ENCODE measurements at regions not wholly inside any gene's neighbourhood (a gene's known extent, or its start where the extent isn't known, plus 50 kb on each side); places are given as distances from the start of the nearest gene placed in this dataset.

DNA sequence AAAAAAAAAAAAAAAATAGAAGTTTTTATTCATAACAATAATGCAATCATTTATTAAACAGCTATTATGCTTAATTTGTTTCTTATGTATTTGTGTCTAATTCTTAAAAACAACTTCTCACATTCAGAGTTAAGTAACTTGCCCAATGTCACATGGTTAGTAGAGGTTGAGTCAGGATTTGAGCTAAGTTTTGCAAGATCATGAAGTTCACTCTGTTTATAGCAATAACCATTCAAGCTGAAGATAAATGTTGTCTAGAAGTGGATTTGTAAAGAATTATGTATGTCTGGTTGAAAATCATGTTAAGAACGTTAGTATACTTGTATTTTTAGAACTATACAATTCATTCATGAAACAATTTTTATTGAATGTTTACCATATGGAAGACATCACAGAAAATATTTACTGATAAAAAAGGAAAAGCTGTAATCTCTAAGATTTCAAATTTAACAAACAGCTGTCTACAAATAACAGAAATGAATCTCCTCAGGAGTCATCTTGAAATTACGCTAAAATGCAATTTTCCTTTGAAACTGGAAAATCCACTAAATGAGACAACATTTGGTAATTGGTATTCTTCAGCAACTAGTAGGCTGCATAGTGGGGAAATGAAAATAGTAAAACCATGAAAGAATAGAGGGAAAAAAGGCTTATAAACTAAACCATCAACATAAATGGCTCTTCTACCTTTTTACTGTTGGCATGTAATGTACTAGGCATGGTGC, 70.5 kb upstream of the AHR start (continued):
- TF ChIP-seq EGR1 (IDR thresholded peaks at IDR 0.05; ENCODE audit: low read depth), result no peak
- no peak for TF ChIP-seq JUND (IDR thresholded peaks at IDR 0.05)
- no peak for TF ChIP-seq ZFX (IDR thresholded peaks at IDR 0.05)
- TF ChIP-seq EZH2phosphoT487 (IDR thresholded peaks at IDR 0.05; ENCODE audit: borderline replicate concordance), result no peak

DNA sequence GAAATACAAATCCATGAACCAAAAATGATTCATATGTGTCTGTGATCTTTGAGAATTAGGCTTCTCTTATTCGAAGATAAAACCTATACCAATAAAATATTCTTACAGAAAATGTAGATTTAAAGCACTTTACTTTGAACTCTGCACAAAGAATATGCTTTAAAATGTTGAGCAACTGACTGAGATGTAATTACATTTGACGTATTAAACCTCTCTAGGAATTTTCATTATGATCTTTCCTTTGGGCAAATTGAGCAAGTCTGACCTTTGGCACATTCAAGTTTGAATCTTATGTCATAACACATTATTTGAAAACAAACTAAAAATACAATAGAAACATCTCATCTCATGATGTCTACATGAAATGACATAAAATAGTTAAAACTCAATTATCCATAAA, 69.2 kb upstream of the AHR start:
- H3K9me2 ChIP-seq (ENCODE audit: insufficient read depth), result no peaks in the 10 kb centered on the region
- no peaks in the 10 kb centered on the region for H4K20me1 ChIP-seq (ENCODE audit: insufficient read depth)
- H3K9ac ChIP-seq (ENCODE audit: low read length), result no peak overlapping the region
- H3K9me3 ChIP-seq (ENCODE audit: control insufficient read depth in 1 of 2, insufficient read depth in 1 of 2, low read depth in 1 of 2, low read length in 2 of 2), result no peaks in the 10 kb centered on the region
- TF ChIP-seq SP1 (IDR thresholded peaks at IDR 0.05; ENCODE audit: low read depth), result no peak
- TF ChIP-seq RAD21 (IDR thresholded peaks at IDR 0.05; ENCODE audit: low read depth), result no peak
- TF ChIP-seq POLR2AphosphoS5 (IDR thresholded peaks at IDR 0.05; ENCODE audit: low read depth, low read length), result no peak
- no peak for TF ChIP-seq TCF7L2 (IDR thresholded peaks at IDR 0.05; ENCODE audit: borderline replicate concordance, extremely low read depth, insufficient read depth, insufficient read length)
- TF ChIP-seq, protein P1, sequence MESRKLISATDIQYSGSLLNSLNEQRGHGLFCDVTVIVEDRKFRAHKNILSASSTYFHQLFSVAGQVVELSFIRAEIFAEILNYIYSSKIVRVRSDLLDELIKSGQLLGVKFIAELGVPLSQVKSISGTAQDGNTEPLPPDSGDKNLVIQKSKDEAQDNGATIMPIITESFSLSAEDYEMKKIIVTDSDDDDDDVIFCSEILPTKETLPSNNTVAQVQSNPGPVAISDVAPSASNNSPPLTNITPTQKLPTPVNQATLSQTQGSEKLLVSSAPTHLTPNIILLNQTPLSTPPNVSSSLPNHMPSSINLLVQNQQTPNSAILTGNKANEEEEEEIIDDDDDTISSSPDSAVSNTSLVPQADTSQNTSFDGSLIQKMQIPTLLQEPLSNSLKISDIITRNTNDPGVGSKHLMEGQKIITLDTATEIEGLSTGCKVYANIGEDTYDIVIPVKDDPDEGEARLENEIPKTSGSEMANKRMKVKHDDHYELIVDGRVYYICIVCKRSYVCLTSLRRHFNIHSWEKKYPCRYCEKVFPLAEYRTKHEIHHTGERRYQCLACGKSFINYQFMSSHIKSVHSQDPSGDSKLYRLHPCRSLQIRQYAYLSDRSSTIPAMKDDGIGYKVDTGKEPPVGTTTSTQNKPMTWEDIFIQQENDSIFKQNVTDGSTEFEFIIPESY (IDR thresholded peaks at IDR 0.05; ENCODE audit: extremely low read depth, insufficient replicate concordance, low read length), result no peak
- no peak for TF ChIP-seq SRF (IDR thresholded peaks at IDR 0.05; ENCODE audit: low read depth)
- no peak for TF ChIP-seq ELF1 (IDR thresholded peaks at IDR 0.05; ENCODE audit: borderline replicate concordance, low read depth)
- no peak for TF ChIP-seq YY1 (IDR thresholded peaks at IDR 0.05; ENCODE audit: extremely low read depth, insufficient replicate concordance, low read depth, low read length)
- TF ChIP-seq, protein P2, sequence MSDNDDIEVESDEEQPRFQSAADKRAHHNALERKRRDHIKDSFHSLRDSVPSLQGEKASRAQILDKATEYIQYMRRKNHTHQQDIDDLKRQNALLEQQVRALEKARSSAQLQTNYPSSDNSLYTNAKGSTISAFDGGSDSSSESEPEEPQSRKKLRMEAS (IDR thresholded peaks at IDR 0.05), result no peak
- no peak for TF ChIP-seq ZNF274 (IDR thresholded peaks at IDR 0.05; ENCODE audit: low read depth, low read length)
- TF ChIP-seq EZH2phosphoT487 (IDR thresholded peaks at IDR 0.05; ENCODE audit: borderline replicate concordance), result no peak
- TF ChIP-seq, protein P3, sequence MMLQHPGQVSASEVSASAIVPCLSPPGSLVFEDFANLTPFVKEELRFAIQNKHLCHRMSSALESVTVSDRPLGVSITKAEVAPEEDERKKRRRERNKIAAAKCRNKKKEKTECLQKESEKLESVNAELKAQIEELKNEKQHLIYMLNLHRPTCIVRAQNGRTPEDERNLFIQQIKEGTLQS (IDR thresholded peaks at IDR 0.05), result no peak
- no peak for TF ChIP-seq JUND (IDR thresholded peaks at IDR 0.05)
- no peak for TF ChIP-seq FOSL1 (IDR thresholded peaks at IDR 0.05; ENCODE audit: low read depth)
- no peaks in the 10 kb centered on the region for H3K36me3 ChIP-seq (ENCODE audit: control insufficient read depth in 1 of 2, insufficient read depth in 2 of 2, low read length in 2 of 2)
- H3K27ac ChIP-seq (ENCODE audit: low read depth, low read length), result no peak overlapping the region
- no peak overlapping the region for H2AFZ ChIP-seq (ENCODE audit: low read depth, low read length, poor library complexity, severe bottlenecking)
- no peaks in the 10 kb centered on the region for H3K79me2 ChIP-seq (ENCODE audit: insufficient read depth, low read length)
- ATAC-seq, result no peak
- DNase-seq (ENCODE audit: low read depth, low spot score), result no peak
- intact Hi-C loops (cut with micrococcal nuclease), result no loop called here
- no peaks in the 10 kb centered on the region for H3K27me3 ChIP-seq (ENCODE audit: insufficient read depth, low read length)
- H3K4me1 ChIP-seq (ENCODE audit: control insufficient read depth in 1 of 2, insufficient read depth in 2 of 2, low read length in 2 of 2), result peaks cover 6 to 8% of the 10 kb centered on the region in 2 experiments; a peak in 3 of 4 replicates
- CTCF ChIA-PET, result no interaction called here
- no peak overlapping the region for H3K4me2 ChIP-seq (ENCODE audit: low read length)
- RAD21 ChIA-PET (ENCODE audit: low non-redundant PET in 1 of 2, low total read pairs in 2 of 2, uncharacterized antibody in 2 of 2, unreplicated experiment in 2 of 2), result no interaction called here
- POLR2A ChIA-PET, result no interaction called here
- H3K4me3 ChIP-seq (replicated peaks in 1 of 2; ENCODE audit: low read depth in 1 of 2, low read length in 2 of 2), result no peak overlapping the region
- no TSS peak for BruUV-seq (replicated peaks)

Measured in HCT116 (cell line).